DLD1 (cell line): ENCODE measurements at regions not wholly inside any gene's neighbourhood (a gene's known extent, or its start where the extent isn't known, plus 50 kb on each side); places are given as distances from the start of the nearest gene placed in this dataset.
"Not testable (repeated sequence)": the region's sequence is repeated elsewhere in the genome, so short reads cannot be mapped to it uniquely, and the experiment has no call there.

Experiments used
- in situ Hi-C: cut with HindIII; loops from 2 replicates; pipeline ENCODE4 v1.10.0; 2017; ENCODE audit warnings: low sequenced_read_pairs

GRCh38 chr2:186947516-186947915 lies 98.5 kb upstream of the ZSWIM2 start:
- in situ Hi-C loops, result no loop called here

- in situ Hi-C loops, result no loop called here
Observed at GRCh38 chr2:186946896-186947467, 98.0 kb upstream of the ZSWIM2 start.

- in situ Hi-C loops, result no loop called here
Observed at GRCh38 chr2:186941853-186942252, 92.9 kb upstream of the ZSWIM2 start.

- in situ Hi-C loops, result no loop called here
Observed at GRCh38 chr2:186940463-186940862, 91.5 kb upstream of the ZSWIM2 start.

- in situ Hi-C loops, result no loop called here
Observed at GRCh38 chr2:186934420-186934819, 85.5 kb upstream of the ZSWIM2 start.

GRCh38 chr2:186927867-186928191 lies 78.9 kb upstream of the ZSWIM2 start:
- in situ Hi-C loops, result no loop called here

- in situ Hi-C loops, result no loop called here
Observed at GRCh38 chr2:186927185-186927866, 78.4 kb upstream of the ZSWIM2 start.

GRCh38 chr2:186925514-186925913 lies 76.5 kb upstream of the ZSWIM2 start:
- in situ Hi-C loops, result no loop called here

- in situ Hi-C loops, result not testable (repeated sequence)
Observed at GRCh38 chr2:186922316-186922715, 73.3 kb upstream of the ZSWIM2 start.

- in situ Hi-C loops, result loop anchor here (10.0 kb wide), 1 partner anchor 606 kb away; no protein-coding TSS in a partner anchor
Observed at GRCh38 chr2:186919296-186919695, 70.3 kb upstream of the ZSWIM2 start.

- in situ Hi-C loops, result loop anchor here (10.0 kb wide), 1 partner anchor 606 kb away; no protein-coding TSS in a partner anchor
Observed at GRCh38 chr2:186918495-186918894, 69.5 kb upstream of the ZSWIM2 start.

- in situ Hi-C loops, result loop anchor here (10.0 kb wide), 1 partner anchor 607 kb away; no protein-coding TSS in a partner anchor
Observed at GRCh38 chr2:186917866-186918265, 68.9 kb upstream of the ZSWIM2 start.

GRCh38 chr2:186913870-186914269 lies 64.9 kb upstream of the ZSWIM2 start:
- in situ Hi-C loops, result loop anchor here (10.0 kb wide), 1 partner anchor 611 kb away; no protein-coding TSS in a partner anchor

- in situ Hi-C loops, result loop anchor here (10.0 kb wide), 1 partner anchor 612 kb away; no protein-coding TSS in a partner anchor
Observed at GRCh38 chr2:186912979-186913378, 64.0 kb upstream of the ZSWIM2 start.

- in situ Hi-C loops, result loop anchor here (10.0 kb wide), 1 partner anchor 613 kb away; no protein-coding TSS in a partner anchor
Observed at GRCh38 chr2:186911551-186912085, 62.6 kb upstream of the ZSWIM2 start.

GRCh38 chr2:186910996-186911395 lies 62.0 kb upstream of the ZSWIM2 start:
- in situ Hi-C loops, result loop anchor here (10.0 kb wide), 1 partner anchor 614 kb away; no protein-coding TSS in a partner anchor

- in situ Hi-C loops, result no loop called here
Observed at GRCh38 chr2:186909095-186909494, 60.1 kb upstream of the ZSWIM2 start.

- in situ Hi-C loops, result no loop called here
Observed at GRCh38 chr2:186907897-186908296, 58.9 kb upstream of the ZSWIM2 start.

GRCh38 chr2:186903216-186903615 lies 54.2 kb upstream of the ZSWIM2 start:
- in situ Hi-C loops, result no loop called here
